ENCODE measurements at regions not wholly inside any gene's neighbourhood (a gene's known extent, or its start where the extent isn't known, plus 50 kb on each side); places are given as distances from the start of the nearest gene placed in this dataset.

DNA sequence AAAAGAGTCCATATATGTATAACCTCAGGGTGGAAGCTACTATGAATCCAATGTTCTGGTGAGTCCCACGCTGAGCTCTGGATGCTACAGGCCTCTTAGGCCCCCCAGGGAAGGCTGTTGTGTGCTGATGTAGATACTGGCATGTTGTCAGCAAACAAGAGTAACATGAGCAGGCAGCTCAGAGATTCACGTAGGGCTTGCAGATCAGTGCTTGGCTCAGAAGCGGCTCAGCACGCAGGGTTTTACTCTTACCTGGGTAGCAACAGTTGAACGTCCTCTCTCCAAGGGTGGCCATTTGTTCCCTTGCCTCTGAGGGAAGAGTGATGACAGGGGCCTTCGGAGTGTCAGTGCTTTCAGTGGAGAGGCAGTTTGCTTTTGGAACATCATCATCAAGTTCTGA, 93.4 kb downstream of the ZFP64 start:
- Mint-ChIP-seq H3K36me3 (peaks cover 8% of the 10 kb centered on the region), H3K27me3 (peaks cover 10% of the 10 kb centered on the region), H3K4me3 (no peak overlapping the region), H3K9me3 (no peaks in the 10 kb centered on the region), H3K27ac (no peak overlapping the region), H3K4me1 (peaks cover 0 to 8% (median 2%) of the 10 kb centered on the region in 4 donors)
- no peaks in the 10 kb centered on the region for H3K9me3 ChIP-seq (ENCODE audit: control insufficient read depth in 2 of 2, low read length in 2 of 2)
- no peak for ATAC-seq (ENCODE audit: low read depth in 2 of 2)
- H3K36me3 ChIP-seq (ENCODE audit: control insufficient read depth, insufficient read depth, low read length), result no peaks in the 10 kb centered on the region
- DNase-seq, result no peak
- no peak overlapping the region for H3K4me3 ChIP-seq (ENCODE audit: low read depth, low read length)
- H3K4me1 ChIP-seq (ENCODE audit: control insufficient read depth, insufficient read depth, low read length, poor library complexity, severe bottlenecking), result no peaks in the 10 kb centered on the region
- no peak overlapping the region for H3K27ac ChIP-seq (ENCODE audit: insufficient read depth, low read length, poor library complexity, severe bottlenecking)
- H3K27me3 ChIP-seq (ENCODE audit: control insufficient read depth, insufficient read depth, low read length), result peaks cover 3% of the 10 kb centered on the region

DNA sequence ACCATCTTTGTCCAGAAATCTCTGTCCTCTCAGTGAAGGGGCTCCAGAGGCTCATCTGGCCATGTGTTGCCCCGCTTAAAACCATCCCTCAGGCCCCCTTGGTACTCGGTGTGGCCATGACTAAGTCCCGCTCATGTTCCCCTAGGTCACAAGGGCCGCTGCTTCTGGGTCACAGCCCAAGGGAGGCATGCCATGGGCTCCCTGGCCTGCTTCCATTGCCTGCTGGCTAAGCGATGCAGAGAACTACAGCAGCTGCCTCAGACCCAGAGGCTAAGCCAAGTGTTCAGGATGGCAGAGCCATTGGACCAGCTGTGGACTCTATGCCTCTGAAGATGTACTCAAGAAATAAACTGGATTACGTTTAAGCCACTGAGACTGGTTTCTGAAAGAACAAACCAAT, 95.5 kb downstream of the ZFP64 start:
- no peaks in the 10 kb centered on the region for H3K4me1 Mint-ChIP-seq
- no peak overlapping the region for H3K27ac ChIP-seq (ENCODE audit: insufficient read depth, low read length, poor library complexity, severe bottlenecking)
- H3K27me3 Mint-ChIP-seq, result no peaks in the 10 kb centered on the region
- H3K4me1 ChIP-seq (ENCODE audit: control insufficient read depth, insufficient read depth, low read length, poor library complexity, severe bottlenecking), result no peaks in the 10 kb centered on the region
- no peak overlapping the region for H3K27ac Mint-ChIP-seq
- H3K4me3 Mint-ChIP-seq, result no peak overlapping the region
- no peak for DNase-seq
- H3K36me3 Mint-ChIP-seq, result peaks cover 4% of the 10 kb centered on the region
- no peaks in the 10 kb centered on the region for H3K36me3 ChIP-seq (ENCODE audit: control insufficient read depth, insufficient read depth, low read length)
- H3K27me3 ChIP-seq (ENCODE audit: control insufficient read depth, insufficient read depth, low read length), result no peaks in the 10 kb centered on the region
- no peaks in the 10 kb centered on the region for H3K9me3 Mint-ChIP-seq
- H3K9me3 ChIP-seq (ENCODE audit: control insufficient read depth in 2 of 2, low read length in 2 of 2), result no peaks in the 10 kb centered on the region
- ATAC-seq (ENCODE audit: low read depth in 2 of 2), result no peak
- no peak overlapping the region for H3K4me3 ChIP-seq (ENCODE audit: low read depth, low read length)

DNA sequence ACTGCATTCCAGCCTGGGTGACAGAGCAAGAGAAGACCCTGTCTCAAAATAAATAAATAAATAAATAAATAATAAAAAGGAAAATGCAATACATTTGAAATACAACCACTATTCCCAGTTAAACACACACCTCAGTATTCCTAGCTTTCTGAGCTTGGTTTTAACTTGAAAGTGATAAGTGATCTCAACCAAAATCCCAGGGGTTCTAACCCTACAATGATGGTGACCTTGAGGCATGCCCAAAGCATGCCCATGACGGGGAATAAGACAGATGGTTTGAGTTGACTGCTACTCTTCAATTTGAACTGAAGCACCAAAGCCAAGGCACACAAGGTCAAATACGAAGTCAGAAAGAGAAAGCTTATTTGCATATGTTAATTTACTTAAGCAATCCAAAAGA, 96.9 kb downstream of the ZFP64 start:
- no peak for DNase-seq
- Histone ChIP-seq H3K9me3 (ENCODE audit: control insufficient read depth in 2 of 2, low read length in 2 of 2) (no peaks in the 10 kb centered on the region), H3K27ac (ENCODE audit: insufficient read depth, low read length, poor library complexity, severe bottlenecking) (no peak overlapping the region), H3K4me3 (ENCODE audit: low read depth, low read length) (no peak overlapping the region), H3K36me3 (ENCODE audit: control insufficient read depth, insufficient read depth, low read length) (no peaks in the 10 kb centered on the region), H3K27me3 (ENCODE audit: control insufficient read depth, insufficient read depth, low read length) (no peaks in the 10 kb centered on the region), H3K4me1 (ENCODE audit: control insufficient read depth, insufficient read depth, low read length, poor library complexity, severe bottlenecking) (no peaks in the 10 kb centered on the region)
- Mint-ChIP-seq H3K27ac (no peak overlapping the region), H3K27me3 (no peaks in the 10 kb centered on the region), H3K4me3 (no peak overlapping the region), H3K9me3 (no peaks in the 10 kb centered on the region), H3K36me3 (peaks cover 6% of the 10 kb centered on the region), H3K4me1 (no peaks in the 10 kb centered on the region)
- ATAC-seq (ENCODE audit: low read depth in 2 of 2), result no peak

DNA sequence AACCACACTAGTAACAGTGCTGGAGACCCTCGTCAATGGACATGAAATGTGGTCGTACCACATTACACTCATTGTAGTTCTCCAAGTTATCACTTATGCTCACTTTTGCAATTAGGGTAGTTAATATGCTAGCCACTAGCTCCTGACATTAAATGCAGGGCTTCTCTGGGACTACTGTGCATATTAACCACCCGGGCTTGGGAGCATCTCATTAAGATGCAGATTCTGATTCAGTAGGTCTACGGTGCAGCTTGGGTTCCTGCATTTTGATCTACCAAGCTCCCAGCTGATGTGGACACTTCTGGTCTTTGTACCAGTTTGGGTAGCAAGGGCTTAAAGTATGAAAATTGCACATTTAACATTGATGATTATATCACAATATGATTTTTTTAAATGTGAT, 98.0 kb downstream of the ZFP64 start:
- ATAC-seq (ENCODE audit: low read depth in 2 of 2) (no peak), DNase-seq (no peak)
- Histone ChIP-seq H3K4me3 (ENCODE audit: low read depth, low read length) (no peak overlapping the region), H3K36me3 (ENCODE audit: control insufficient read depth, insufficient read depth, low read length) (no peaks in the 10 kb centered on the region), H3K27ac (ENCODE audit: insufficient read depth, low read length, poor library complexity, severe bottlenecking) (no peak overlapping the region), H3K9me3 (ENCODE audit: control insufficient read depth in 2 of 2, low read length in 2 of 2) (no peaks in the 10 kb centered on the region), H3K4me1 (ENCODE audit: control insufficient read depth, insufficient read depth, low read length, poor library complexity, severe bottlenecking) (no peaks in the 10 kb centered on the region), H3K27me3 (ENCODE audit: control insufficient read depth, insufficient read depth, low read length) (no peaks in the 10 kb centered on the region)
- Mint-ChIP-seq H3K4me3 (no peak overlapping the region), H3K9me3 (no peaks in the 10 kb centered on the region), H3K27me3 (no peaks in the 10 kb centered on the region), H3K36me3 (peaks cover 15% of the 10 kb centered on the region), H3K27ac (no peak overlapping the region), H3K4me1 (no peaks in the 10 kb centered on the region)

DNA sequence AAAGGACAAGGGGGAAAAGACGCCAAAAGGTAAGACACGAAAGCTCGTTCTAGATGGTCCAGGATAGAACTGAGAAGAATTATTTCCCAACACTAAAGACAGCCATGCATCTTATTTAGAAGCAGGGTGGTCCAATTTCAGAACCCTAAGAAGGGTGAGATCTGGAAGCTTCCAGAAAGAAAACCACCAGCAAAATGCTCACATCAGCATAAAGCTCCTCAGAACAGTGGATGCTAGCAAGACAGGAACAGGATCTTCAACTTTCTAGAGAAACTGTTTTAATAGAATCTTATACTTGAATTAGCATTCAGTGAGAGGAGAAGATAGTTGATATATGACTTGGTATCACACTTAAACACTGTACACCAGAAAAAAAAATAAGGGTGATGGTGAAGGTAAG, 101.5 kb downstream of the ZFP64 start:
- H3K27me3 ChIP-seq (ENCODE audit: control insufficient read depth, insufficient read depth, low read length), result no peaks in the 10 kb centered on the region
- DNase-seq (no peak), ATAC-seq (ENCODE audit: low read depth in 2 of 2) (no peak)
- no peaks in the 10 kb centered on the region for H3K4me1 Mint-ChIP-seq
- H3K27ac Mint-ChIP-seq, result no peak overlapping the region
- H3K36me3 Mint-ChIP-seq, result peaks cover 39% of the 10 kb centered on the region
- no peak overlapping the region for H3K27ac ChIP-seq (ENCODE audit: insufficient read depth, low read length, poor library complexity, severe bottlenecking)
- H3K9me3 ChIP-seq (ENCODE audit: control insufficient read depth in 2 of 2, low read length in 2 of 2), result peaks cover 11 to 12% of the 10 kb centered on the region in 2 experiments
- no peak overlapping the region for H3K4me3 Mint-ChIP-seq
- peaks cover 0 to 9% (median 4%) of the 10 kb centered on the region in 7 donors for H3K9me3 Mint-ChIP-seq
- H3K4me3 ChIP-seq (ENCODE audit: low read depth, low read length), result no peak overlapping the region
- no peaks in the 10 kb centered on the region for H3K27me3 Mint-ChIP-seq
- H3K4me1 ChIP-seq (ENCODE audit: control insufficient read depth, insufficient read depth, low read length, poor library complexity, severe bottlenecking), result no peaks in the 10 kb centered on the region
- peaks cover 16% of the 10 kb centered on the region for H3K36me3 ChIP-seq (ENCODE audit: control insufficient read depth, insufficient read depth, low read length)

DNA sequence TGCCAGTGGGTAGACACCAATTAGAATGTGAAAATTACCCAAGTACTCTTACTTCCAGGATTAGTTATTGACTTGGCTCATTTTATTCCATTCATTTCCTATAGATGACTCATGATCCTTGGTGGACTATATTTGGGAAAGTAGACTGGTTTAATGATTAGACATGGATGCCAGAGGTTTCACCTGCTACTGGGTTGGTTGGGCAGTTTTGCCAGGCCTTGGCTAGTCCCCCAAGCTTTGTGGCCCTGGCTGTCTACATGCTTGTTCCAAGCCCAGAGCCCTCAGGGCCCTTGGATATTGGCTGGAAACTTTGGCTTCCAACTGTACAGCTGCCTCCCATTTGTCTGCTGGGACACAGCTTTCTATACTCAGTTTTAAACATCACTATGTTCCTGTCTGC, 104.1 kb downstream of the ZFP64 start:
- peaks cover 0 to 6% (median 3%) of the 10 kb centered on the region in 4 donors for H3K4me1 Mint-ChIP-seq
- Histone ChIP-seq H3K4me3 (ENCODE audit: low read depth, low read length) (no peak overlapping the region), H3K36me3 (ENCODE audit: control insufficient read depth, insufficient read depth, low read length) (peaks cover 16% of the 10 kb centered on the region), H3K27me3 (ENCODE audit: control insufficient read depth, insufficient read depth, low read length) (no peaks in the 10 kb centered on the region), H3K27ac (ENCODE audit: insufficient read depth, low read length, poor library complexity, severe bottlenecking) (no peak overlapping the region), H3K9me3 (ENCODE audit: control insufficient read depth in 2 of 2, low read length in 2 of 2) (peaks cover 11 to 12% of the 10 kb centered on the region in 2 experiments), H3K4me1 (ENCODE audit: control insufficient read depth, insufficient read depth, low read length, poor library complexity, severe bottlenecking) (no peaks in the 10 kb centered on the region)
- no peak for ATAC-seq (ENCODE audit: low read depth in 2 of 2)
- no peaks in the 10 kb centered on the region for H3K27me3 Mint-ChIP-seq
- H3K27ac Mint-ChIP-seq, result no peak overlapping the region
- peaks cover 43% of the 10 kb centered on the region for H3K36me3 Mint-ChIP-seq
- H3K4me3 Mint-ChIP-seq, result no peak overlapping the region
- no peak for DNase-seq
- peaks cover 0 to 9% (median 4%) of the 10 kb centered on the region in 7 donors for H3K9me3 Mint-ChIP-seq

DNA sequence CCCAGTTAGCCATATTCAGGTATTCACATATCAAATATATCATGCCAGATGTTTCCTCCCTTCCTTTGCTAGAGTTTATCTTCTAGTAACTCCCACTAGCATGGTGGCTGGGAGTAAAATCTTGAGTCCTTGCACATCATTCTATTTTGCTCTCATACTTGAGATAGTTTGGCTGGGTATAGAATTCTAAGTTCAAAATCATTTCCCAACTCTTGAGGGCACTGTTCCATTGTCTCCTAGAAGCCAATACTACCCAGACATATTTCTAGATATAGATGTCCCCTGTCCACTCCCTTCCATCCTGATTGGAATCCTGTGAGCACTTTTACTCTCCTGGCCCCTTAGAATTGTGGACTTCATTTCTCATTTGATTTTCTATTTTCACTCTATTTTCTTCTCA, 104.7 kb downstream of the ZFP64 start:
- no peaks in the 10 kb centered on the region for H3K27me3 ChIP-seq (ENCODE audit: control insufficient read depth, insufficient read depth, low read length)
- H3K27ac ChIP-seq (ENCODE audit: insufficient read depth, low read length, poor library complexity, severe bottlenecking), result no peak overlapping the region
- Mint-ChIP-seq H3K36me3 (peaks cover 43% of the 10 kb centered on the region), H3K9me3 (peaks cover 0 to 9% (median 4%) of the 10 kb centered on the region in 7 donors), H3K4me1 (peaks cover 0 to 6% (median 3%) of the 10 kb centered on the region in 4 donors), H3K27ac (no peak overlapping the region), H3K4me3 (no peak overlapping the region), H3K27me3 (no peaks in the 10 kb centered on the region)
- H3K4me1 ChIP-seq (ENCODE audit: control insufficient read depth, insufficient read depth, low read length, poor library complexity, severe bottlenecking), result no peaks in the 10 kb centered on the region
- H3K9me3 ChIP-seq (ENCODE audit: control insufficient read depth in 2 of 2, low read length in 2 of 2), result peaks cover 11 to 12% of the 10 kb centered on the region in 2 experiments
- no peak overlapping the region for H3K4me3 ChIP-seq (ENCODE audit: low read depth, low read length)
- H3K36me3 ChIP-seq (ENCODE audit: control insufficient read depth, insufficient read depth, low read length), result peaks cover 16% of the 10 kb centered on the region
- DNase-seq (no peak), ATAC-seq (ENCODE audit: low read depth in 2 of 2) (no peak)

DNA sequence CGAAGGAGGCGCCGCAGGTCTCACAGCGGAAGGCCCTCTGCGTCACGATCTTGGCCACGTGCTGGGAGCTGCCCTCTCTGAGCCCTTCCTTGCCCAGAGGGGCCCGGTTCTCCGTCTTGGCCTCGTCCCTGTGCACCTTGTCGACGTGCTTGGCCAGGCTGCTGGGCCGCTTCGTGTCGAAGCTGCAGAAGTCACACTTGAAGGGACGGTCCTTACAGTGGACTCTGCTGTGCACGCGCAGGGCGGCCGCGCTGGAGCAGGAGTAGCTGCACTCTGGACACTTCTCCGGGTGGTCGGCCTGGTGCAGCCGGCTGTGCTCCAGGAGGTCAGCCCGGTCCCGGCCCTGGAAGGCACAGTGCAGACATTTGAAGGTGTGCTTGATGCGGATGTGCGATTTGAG, 106.9 kb downstream of the ZFP64 start:
- peaks cover 41% of the 10 kb centered on the region for H3K36me3 Mint-ChIP-seq
- Histone ChIP-seq H3K27ac (ENCODE audit: insufficient read depth, low read length, poor library complexity, severe bottlenecking) (no peak overlapping the region), H3K27me3 (ENCODE audit: control insufficient read depth, insufficient read depth, low read length) (no peaks in the 10 kb centered on the region), H3K4me3 (ENCODE audit: low read depth, low read length) (no peak overlapping the region), H3K9me3 (ENCODE audit: control insufficient read depth in 2 of 2, low read length in 2 of 2) (peaks cover 11 to 12% of the 10 kb centered on the region in 2 experiments), H3K4me1 (ENCODE audit: control insufficient read depth, insufficient read depth, low read length, poor library complexity, severe bottlenecking) (no peaks in the 10 kb centered on the region), H3K36me3 (ENCODE audit: control insufficient read depth, insufficient read depth, low read length) (peaks cover 16% of the 10 kb centered on the region)
- ATAC-seq (ENCODE audit: low read depth in 2 of 2) (no peak), DNase-seq (no peak)
- peaks cover 0 to 6% (median 3%) of the 10 kb centered on the region in 4 donors for H3K4me1 Mint-ChIP-seq
- H3K27me3 Mint-ChIP-seq, result no peaks in the 10 kb centered on the region
- no peak overlapping the region for H3K27ac Mint-ChIP-seq
- no peak overlapping the region for H3K4me3 Mint-ChIP-seq
- H3K9me3 Mint-ChIP-seq, result peaks cover 0 to 9% (median 4%) of the 10 kb centered on the region in 7 donors

Measured in CD4-positive, CD25-positive, alpha-beta regulatory T cell (primary cell).